Stimulated activated CD4-positive, alpha-beta T cell treated with anti-CD3 and anti-CD28 coated beads, Interleukin-15, amount 100 ng/mL, for 1 hour (primary cell): ENCODE measurements at regions not wholly inside any gene's neighbourhood (a gene's known extent, or its start where the extent isn't known, plus 50 kb on each side); places are given as distances from the start of the nearest gene placed in this dataset.

ENCODE experiments used
- DNase-seq, 2 donors: peaks; one replicate each; pipeline ENCODE4 v3.0.0-alpha.2; 2020; ENCODE audit warnings: low read depth in 1 of 2, low spot score in 1 of 2

- no peak for DNase-seq
Measured at GRCh38 chr3:150074697-150075416, 104.2 kb upstream of the PFN2 start.

DNA sequence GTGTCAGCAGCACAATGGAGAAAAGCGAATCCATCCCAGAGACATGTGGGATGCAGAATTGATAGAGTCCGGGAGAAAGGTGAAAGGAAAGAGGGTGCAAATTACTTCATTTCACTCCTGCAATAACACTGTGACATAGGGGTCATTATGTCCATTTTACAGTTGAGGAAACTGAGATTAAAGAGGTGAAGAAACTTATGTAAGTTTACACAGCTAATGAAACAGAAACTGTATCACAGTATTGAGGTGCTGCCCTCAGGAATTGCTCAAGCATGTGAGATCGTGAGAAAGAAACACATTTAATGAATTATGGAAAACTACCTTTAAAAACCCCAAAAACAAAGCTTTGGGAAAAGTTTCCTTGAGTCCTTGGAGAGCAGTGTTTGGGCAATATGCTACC lies 103.6 kb upstream of the PFN2 start:
- DNase-seq = no peak

GRCh38 chr3:150073513-150073912 lies 102.8 kb upstream of the PFN2 start:
- DNase-seq = no peak

DNA sequence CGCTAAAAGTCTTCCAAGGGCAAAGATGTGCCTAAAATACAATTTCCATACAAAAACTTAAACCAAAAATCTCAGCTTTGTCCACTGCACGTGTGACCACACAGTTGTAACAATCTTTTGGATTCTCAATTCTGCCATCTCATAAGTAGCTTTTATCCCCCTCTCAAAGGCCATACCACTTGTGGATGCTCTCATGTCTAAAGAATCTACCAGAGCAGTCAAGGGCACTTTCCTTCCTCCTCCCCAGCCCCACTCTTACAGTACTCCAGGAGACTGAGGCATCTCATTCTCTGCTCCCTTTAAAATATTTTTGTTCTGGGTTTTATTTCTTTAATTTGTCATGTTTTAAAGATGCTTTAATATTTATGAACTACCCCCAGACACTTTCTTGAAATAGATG lies 102.3 kb upstream of the PFN2 start:
- DNase-seq = no peak

DNA sequence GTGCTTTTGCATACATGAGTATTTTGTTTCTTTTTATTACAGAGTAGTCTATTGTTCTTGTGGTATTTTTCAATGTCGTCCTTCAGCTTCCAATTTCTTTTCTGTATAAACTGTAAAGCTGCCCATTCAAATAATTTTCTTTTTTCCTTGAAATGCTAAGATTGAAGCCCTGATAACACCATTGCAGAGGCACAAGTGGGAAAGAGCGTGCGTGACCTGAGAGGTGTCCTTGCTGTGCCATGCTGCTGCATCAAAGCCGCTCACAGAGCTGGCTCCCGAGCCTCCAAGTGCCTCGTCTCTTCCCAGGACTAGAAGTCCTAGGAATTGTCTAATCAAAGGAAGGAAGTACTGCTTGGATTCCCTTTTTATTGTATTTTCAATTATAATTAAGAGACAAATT lies 101.9 kb upstream of the PFN2 start:
- no peak for DNase-seq

DNA sequence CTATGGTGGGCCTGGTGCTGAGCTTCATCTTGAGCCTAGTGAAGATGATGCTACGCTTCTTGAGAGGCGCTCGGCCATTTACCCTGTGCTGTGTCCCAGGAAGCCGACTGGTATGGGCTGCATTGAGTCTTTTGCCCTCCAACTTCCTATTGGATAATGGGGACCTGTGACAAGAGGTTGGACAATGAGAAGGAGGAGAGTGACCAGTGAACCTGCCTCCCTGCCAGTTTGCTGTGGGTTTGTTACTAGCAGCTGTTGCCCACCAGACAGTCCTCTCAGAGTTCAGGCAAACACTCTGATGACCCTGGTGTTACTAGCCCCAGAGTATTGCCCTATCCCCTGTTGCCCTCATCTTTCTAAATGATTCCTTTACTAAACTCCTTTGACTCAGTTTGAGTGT lies 99.6 kb upstream of the PFN2 start:
- no peak for DNase-seq

GRCh38 chr3:150069633-150070032 lies 98.9 kb upstream of the PFN2 start:
- no peak for DNase-seq

- no peak for DNase-seq
Measured at GRCh38 chr3:150069154-150069527, 98.4 kb upstream of the PFN2 start.

- DNase-seq = no peak
Measured at GRCh38 chr3:150068440-150069153, 97.9 kb upstream of the PFN2 start.

DNA sequence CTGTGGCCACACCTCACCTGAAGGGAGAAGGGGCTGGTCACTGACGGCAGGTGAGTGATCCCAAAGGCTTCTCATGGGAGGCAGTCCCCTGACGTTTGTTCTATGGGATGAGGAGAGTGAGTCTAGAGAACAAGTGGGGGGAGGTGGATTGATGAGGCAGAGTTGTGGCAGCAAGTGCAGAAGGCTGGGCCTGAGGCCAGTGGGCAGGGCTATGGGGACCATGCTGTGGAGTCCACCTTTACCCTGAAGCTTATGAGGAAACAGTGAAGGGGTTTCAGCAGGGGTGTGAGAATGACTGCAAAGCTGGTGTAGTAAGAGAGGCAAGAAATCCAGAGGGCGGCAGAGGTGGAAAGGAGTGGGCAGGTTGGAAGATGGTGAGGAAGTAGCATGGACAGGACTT lies 96.9 kb upstream of the PFN2 start:
- no peak for DNase-seq

- no peak for DNase-seq
Measured at GRCh38 chr3:150064971-150065370, 94.3 kb upstream of the PFN2 start.

DNA sequence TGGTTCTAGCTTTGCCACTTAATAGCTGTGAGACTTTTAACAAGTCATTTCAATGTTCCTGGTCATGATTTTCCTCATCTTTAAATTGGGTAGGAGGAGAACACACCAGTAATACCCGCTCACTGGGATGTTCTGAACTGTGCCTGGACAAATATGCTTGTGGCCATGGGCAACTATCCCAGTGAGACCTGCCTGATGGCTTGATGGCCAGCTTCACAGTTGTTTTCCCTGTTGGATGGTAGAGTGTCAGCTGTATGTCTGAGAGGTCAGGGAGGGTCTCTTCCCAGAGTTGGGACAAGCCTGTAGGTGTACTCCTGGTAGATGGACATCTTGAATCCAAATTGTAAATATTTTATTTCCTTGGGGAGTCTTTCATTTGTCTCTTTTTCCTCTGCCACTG lies 92.5 kb upstream of the PFN2 start:
- no peak for DNase-seq

DNA sequence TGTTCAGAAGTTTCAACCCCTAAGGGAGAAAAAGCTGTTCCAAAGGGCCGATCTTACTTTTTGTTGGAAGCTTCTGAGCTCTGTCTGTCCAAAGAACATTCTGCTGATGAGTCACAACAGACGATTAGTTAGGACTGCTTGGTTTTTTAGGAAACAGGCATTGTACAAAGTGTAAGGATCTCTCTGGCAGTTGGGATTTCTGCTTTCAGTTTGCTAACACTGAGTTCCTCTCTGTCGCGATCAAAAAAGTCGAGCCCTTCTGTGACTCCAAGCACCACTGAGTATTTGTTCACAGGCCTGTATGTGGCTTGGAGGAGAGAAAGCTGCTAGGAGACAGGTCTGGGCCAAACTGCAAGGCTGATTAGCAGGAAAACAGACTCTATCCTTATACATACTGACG lies 91.8 kb upstream of the PFN2 start:
- DNase-seq = no peak

- no peak for DNase-seq
Measured at GRCh38 chr3:150061288-150062024, 90.8 kb upstream of the PFN2 start.

- DNase-seq = no peak
Measured at GRCh38 chr3:150059729-150060128, 89.0 kb upstream of the PFN2 start.

DNA sequence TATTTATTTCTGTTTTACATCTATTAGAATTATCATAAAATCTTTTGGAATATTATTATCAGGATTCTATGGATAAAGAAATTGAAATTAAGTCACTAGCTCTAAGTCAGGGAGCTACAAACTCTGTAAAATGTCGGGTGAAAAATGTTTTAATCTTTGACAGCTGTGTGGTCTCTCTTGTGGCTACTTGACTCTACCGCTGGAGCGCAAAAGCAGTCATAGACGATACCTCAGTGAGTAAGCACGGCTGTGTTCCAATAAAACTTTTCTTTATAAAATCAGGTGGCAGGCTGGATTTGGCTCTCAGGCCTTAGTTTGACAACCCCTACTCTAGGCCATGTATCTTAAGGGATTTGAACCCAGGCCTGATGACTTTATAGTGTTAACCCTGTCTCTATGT lies 88.5 kb upstream of the PFN2 start:
- DNase-seq = no peak

DNA sequence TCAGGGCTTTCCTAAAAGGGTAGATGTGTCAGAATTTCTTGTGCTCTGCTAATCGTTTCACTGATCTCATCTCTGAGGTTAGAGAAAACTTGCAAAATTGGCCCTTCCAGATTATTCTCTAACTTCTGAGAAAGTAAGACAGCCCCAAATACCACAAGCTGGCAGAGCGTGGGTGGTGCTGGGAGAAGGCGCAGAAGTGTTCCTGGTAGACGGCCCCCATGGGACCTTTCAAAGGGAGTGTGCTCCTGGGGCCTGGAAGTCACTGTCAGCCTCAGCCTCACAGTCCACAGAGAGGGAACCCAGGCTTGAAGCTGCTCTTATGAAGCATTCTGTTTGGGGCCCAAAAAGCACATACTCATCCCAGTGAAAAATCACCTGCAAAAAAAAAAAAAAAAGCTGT lies 86.5 kb upstream of the PFN2 start:
- DNase-seq = no peak

- DNase-seq = no peak
Measured at GRCh38 chr3:150055332-150055731, 84.6 kb upstream of the PFN2 start.

GRCh38 chr3:150054635-150055034 lies 83.9 kb upstream of the PFN2 start:
- DNase-seq = no peak

DNA sequence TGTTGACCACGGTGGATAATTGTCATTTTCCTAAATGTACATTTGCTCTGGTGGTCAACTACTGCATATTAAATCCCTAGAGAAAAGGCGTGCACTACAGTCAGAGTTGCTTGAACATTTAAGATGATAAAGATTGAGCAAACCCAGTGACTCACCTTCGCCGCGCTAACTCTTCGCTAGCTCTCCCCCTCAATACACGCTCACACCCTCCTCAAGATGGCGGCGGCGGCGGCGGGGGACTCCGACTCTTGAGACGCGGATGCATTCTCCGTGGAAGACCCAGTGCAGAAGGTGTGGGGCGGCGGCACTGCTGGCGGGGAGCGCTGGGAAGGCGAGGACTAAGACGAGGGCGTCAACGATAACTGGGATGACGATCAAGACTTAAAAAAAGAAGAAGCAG lies 79.8 kb upstream of the PFN2 start:
- DNase-seq = no peak

GRCh38 chr3:150049317-150049716 lies 78.6 kb upstream of the PFN2 start:
- DNase-seq = no peak

- DNase-seq = no peak
Measured at GRCh38 chr3:150041877-150042276, 71.2 kb upstream of the PFN2 start.
